ENCODE measurements at regions not wholly inside any gene's neighbourhood (a gene's known extent, or its start where the extent isn't known, plus 50 kb on each side); places are given as distances from the start of the nearest gene placed in this dataset.
"Not testable (repeated sequence)": the region's sequence is repeated elsewhere in the genome, so short reads cannot be mapped to it uniquely, and the experiment has no call there.

DNA sequence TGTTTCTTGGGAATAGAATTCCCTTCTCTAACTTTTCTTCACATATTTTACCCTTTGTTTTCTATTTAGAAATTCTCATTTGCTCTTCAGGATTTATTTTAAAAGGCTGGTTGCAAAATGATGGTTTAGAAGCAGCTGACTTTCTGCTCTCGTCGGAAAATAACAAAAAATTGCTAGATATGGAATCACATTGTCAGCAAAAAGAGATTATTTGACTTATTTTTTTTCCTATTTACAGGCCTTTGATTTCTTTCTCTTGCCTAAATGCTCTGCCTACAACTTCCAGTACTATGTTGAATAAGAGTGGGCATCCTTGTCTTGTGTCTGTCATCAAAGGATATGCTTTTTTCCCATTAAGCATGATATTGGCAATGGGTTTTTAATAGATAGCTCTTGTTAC is 1619.1 kb upstream of the ACO1 start:
- no peak for DNase-seq (ENCODE audit: low read depth in 2 of 2)

DNA sequence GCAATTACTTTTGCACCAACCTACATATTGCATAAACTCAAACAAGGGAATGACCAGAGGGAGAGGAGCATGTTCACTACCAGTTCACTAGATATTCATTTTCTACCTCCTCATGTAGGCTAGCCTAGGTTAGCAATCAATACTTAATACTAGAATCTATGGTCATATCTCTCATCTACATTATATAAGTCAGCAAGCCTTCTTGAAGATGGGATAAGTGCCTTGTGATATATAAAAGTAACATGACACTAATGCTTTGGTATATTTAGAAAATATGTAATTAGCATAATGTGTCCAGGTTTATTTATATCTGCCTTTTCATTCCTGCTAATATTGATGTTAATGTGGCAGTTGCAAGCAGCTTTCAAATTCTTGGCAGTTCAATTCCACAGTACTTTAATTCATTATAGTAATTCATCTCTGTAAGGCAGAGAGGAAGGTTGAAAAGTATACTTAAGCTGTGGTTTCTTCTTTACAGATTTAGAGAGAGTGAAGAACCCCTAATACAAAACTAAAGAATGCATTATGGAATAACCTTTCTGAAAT is 1613.2 kb upstream of the ACO1 start:
- DNase-seq (ENCODE audit: low read depth in 2 of 2): no peak

DNA sequence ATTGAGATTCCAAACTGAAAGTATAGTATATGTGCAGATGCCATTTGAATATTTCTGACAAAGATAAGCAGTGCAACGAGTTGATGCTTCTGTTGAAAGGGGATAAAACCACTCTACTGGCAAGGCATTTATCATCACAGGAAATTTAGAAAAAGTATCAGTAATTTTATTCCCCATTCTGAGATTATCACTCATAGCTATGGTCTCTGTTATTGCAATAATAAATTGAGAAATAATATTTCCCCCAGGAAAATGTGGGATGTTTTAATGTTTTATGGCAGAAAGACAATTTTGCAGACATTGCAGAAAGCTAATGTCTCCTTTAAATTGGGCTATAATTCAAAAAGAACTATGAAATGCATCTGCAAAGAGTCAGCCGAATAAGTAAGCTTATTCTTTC is 1612.7 kb upstream of the ACO1 start:
- DNase-seq (ENCODE audit: low read depth in 2 of 2): no peak

DNA sequence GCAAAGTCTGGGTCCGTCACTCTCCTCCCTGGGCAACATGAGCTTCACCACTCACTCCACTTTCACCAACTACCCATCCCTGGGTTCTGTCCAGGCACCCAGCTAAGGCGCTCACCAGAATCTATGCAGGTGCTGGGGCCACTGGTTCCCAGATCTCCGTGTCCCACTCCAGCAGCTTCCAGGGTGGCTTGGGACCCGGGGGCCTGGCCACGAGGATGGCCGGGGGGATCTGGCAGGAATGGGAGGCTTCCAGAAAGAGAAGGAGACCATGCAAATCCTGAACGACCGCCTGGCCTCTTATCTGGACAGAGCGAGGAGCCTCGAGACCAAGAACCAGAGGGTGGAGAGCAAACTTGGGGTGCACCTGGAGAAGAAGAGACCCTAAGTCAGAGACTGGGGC is 1611.0 kb upstream of the ACO1 start:
- DNase-seq (ENCODE audit: low read depth in 2 of 2): no peak

DNA sequence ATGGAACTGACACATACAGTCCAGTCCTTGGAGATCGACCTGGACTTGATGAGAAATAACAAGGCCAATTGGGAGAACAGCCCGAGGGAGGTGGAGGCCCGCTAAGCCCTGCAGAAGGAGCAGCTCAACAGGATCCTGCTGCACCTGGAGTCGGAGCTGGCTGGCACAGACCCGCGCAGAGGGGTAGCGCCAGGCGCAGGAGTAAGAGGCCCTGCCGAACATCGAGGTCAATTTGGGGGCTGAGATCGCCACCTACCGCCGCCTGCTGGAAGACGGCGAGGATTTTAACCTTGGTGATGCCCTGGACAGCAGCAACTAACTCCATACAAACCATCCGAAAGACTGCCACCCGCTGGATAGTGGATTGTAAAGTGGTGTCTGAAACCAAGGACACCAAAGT is 1610.1 kb upstream of the ACO1 start:
- DNase-seq (ENCODE audit: low read depth in 2 of 2): no peak

DNA sequence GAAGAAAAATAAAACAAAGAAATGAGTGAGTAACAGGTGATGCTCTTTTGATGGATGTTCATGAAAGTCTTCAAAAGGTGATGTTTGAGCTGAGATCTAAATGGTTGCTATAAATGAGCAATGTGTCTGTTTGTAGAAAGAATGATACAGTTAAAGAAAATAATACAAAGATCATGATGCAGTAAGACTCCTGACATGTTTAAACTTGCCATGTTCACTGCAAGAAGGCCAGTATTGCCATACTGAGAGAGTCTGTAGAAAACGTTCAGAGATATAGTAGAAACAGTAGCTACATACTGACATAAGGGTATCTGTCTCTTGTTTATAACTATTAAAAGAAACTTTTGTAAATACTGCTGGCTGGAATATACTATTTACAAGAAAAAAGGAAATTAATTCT is 1609.2 kb upstream of the ACO1 start:
- no peak for DNase-seq (ENCODE audit: low read depth in 2 of 2)

DNA sequence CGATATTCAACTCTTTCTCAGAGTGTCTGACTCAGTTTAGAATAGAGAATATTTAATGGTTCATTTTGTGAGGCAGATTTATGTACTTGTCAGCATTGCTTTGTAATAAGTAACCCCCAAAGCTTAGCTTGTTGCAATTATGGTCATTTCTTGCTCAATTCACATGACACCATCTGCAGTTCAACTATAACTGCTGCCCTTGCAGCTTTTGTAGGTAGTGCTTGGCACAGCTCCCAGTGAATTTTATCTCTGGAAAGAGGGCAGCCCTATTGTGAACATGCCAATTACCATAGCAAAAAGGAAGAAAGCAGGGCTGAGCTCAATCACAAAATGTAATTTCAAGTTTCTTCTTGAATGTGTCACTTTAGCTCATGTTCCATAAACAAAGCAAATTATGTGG is 1587.7 kb upstream of the ACO1 start:
- DNase-seq (ENCODE audit: low read depth in 2 of 2): no peak

DNA sequence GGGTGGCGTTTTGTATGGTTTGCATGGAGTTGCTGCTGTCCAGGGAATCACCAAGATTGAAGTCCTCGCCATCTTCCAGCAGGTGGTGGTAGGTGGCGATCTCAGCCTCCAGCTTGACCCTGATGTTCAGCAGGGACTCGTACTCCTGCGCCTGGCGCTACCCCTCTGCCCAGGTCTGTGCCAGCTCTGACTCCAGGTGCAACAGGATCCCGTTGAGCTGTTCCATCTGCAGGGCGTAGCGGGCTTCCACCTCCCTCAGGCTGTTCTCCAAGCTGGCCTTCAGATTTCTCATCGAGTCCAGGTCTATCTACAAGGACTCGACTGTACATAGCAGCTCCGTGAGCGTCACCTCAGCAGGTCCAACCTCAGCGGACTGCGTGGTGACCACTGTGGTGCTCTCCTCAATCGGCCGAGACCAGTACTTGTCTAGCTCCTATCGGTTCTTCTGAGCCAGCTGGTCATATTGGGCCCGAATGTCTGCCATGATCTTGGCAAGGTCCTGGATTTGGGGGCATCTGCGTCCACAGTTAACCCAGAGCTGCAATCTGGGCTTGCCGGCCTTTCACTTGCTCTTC is 1584.8 kb upstream of the ACO1 start:
- no peak for DNase-seq (ENCODE audit: low read depth in 2 of 2)

DNA sequence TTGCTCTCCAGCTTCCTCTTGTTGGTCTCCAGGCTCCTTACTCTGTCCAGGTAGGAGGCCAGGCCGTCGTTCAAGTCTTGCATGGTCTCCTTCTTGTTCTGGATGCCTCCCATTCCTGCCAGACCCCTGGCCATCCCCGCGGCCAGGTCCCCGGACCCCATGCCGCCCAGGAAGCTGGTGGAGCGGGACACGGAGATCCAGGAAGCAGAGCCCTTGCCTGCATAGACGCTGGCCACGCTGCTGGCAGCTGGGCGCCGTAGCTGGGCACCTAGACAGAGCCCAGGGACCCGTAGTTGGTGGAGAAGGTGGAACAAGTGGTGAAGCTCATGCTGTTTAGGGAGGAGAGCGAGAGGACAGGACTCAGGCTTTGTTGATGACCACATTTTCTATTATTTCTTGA is 1584.0 kb upstream of the ACO1 start:
- DNase-seq (ENCODE audit: low read depth in 2 of 2): no peak

DNA sequence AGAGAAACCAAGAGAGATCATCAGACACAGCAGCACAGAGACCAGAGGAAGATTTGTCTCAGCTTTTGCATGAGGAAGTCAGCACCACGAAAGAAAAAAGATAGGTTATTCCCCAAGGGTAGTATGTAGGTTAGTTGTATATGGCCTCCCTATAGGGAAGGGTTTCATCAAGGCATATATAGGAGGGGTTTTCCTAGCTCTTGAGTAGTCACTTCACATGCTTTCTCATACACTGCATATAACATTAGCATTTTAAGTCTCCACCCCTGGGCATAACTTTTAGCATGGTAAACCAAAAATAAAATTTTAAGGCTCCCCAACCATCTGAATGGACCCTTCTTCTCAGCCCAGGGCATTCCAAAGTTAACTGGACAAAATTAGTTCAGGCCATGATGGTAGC is 1571.6 kb upstream of the ACO1 start:
- no peak for DNase-seq (ENCODE audit: low read depth in 2 of 2)

DNA sequence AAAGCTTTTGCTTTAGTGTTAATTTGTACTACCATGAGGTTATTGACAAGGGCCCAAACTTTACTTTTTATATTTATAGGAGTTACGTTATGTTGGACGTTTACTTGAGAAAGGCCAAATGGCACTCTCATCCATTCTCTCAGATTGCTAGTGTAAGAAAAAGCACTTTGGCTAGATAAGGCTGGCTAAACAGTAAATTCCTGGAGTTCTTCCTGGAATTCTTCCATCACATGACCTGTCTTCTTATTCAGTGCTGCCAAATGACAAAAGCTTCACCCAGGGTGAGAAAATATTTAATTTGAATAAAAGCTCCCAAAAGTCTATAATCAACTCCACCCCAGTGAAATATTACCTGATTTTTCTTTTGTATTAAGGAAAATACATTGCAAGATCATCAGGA is 1568.9 kb upstream of the ACO1 start:
- no peak for DNase-seq (ENCODE audit: low read depth in 2 of 2)

DNA sequence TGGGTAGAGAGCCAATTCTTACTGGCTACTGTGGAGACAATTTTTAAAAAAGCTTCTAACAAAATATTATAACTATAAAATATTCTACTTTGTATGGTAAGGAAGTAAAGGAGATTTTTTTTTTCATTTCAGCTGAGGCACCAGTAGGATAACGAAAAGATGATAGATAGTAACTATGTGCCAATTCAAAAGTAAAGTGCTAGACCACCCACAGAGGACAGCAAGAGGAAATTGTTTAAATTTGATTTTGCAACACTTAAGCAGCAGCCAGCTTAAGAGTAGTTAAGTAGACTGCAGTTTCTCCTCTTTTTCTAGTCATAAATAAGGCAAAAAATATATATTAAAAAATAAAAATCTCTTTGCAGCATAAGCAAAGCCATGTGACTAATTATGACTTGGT is 1539.3 kb upstream of the ACO1 start:
- no peak for DNase-seq (ENCODE audit: low read depth in 2 of 2)

DNA sequence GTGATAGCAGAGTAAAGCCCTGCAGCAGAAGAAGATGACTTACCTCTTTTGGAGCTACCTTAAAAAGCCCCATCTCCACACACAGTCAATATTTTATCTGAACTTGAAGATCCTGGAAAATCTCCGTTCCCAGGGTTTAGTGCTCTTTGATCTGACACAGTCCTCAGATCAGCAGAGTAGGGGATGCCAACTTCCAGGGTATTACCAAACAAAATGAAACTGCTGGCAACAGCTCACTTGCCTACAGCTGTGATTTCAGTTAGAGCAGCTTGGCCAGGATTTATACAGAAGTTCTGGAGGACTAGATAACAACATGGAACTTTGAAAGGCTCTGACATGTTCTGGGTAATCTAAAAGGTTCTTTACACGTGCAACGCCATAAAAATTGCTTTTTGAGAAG is 1537.8 kb upstream of the ACO1 start:
- no peak for DNase-seq (ENCODE audit: low read depth in 2 of 2)

DNA sequence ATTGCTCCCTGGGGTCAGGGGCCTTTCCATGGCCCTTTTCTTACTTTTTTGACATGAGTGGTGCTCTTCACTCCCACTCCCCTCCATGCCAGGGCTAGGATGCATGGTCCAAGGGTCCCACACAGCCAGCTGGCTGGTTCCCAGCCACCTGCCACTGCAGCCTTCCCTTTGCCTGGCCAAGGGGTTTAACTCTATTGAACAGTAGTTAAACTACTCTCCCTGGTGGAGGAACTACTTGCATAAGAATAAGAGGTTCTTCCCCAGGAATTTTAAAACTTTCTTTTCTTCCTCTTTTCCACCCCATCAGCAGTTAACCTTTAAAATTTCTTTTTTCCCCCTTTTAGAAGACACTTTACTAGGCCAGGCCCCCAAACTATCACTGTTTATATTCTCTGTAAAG is 1532.8 kb upstream of the ACO1 start:
- no peak for DNase-seq (ENCODE audit: low read depth in 2 of 2)

DNA sequence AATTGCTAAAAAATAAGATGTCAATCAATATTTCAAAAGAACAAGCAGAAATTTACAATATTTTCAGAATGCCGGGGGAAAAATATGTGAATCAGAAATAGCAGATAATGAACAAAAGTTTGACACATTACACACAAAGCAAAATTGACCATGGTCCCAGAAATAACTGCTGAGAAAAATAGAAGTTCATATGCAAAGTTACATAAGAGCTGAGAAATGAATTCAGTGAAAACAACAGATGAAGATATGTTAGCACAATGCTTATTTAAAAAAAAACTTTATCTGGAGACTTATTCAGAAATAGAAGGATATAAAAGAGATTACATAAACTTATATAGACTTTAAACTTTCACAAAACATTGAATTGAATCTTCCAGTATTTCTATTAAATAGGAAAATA is 1483.7 kb upstream of the ACO1 start:
- no peak for DNase-seq (ENCODE audit: low read depth in 2 of 2)

DNA sequence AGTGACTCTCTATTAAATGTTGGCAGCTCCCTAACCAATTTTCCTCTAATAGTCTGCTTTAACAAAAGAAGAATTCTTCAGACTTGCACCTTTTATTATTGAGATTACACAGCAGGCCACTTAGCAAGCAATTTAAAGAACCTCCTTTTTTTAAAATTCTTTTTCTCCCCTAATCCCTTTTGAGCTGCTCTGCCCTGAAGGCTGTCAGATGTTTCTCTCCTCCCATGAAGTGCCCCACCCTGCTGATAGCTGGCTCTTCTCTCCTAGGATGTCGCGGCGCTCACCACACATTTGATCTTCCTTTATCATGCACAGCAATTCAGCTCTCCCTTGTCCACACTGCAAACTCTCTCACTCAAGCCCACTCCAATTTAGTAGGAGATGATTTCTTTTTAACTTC is 1471.1 kb upstream of the ACO1 start:
- DNase-seq (ENCODE audit: low read depth in 2 of 2): no peak

DNA sequence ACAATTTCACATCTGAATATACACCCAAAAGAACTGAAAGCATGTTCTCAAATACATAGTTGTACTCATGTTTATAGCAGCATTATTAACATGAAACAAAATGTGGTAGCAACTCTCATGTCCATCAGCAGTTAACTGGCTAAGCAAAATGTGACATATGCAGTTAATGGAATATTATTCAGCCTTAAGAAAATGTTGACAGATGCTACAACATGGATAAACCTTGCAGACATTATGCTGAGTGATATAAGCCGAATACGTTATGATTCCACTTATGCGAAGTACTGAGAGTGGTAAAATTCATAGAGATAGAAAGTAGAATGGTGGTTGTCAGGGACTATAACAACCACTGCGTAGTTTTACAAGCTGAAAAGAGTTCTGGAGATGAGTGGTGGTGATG is 1469.0 kb upstream of the ACO1 start:
- DNase-seq (ENCODE audit: low read depth in 2 of 2): no peak

DNA sequence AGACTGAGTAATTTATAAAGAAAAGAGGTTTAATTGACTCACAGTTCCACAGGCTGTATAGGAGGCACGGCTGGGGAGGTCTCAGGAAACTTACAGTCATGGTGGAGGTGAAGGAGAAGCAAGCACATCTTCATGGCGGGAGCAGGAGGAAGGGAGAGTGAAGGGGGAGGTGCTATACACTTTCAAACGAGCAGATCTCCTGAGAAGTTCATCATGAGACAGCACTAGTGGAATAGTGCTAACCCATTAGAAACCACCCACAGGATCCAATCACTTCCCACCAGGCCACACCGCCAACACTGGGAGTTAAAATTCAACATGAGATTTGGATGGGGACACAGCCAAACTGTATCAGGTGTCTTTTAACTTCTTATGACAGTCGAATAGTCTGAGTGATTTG is 1459.3 kb upstream of the ACO1 start:
- no peak for DNase-seq (ENCODE audit: low read depth in 2 of 2)

DNA sequence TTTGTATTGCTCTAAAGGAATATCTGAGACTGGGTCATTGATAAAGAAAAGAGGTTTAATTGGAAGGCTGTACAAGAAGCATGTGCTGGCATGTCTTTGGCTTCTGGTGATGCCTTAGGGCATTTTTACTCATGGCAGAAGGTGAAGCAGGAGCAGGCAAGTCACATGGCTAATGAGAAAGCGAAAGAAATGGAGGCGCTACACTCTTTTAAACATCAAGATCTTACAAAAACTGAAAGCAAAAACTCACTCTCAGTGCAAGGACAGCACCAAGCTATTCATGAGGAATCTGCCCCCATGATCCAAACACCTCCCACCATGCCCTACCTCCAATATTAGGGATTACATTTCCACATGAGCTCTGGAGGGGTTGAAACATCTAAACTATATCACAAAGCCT is 1458.8 kb upstream of the ACO1 start:
- DNase-seq (ENCODE audit: low read depth in 2 of 2): no peak

DNA sequence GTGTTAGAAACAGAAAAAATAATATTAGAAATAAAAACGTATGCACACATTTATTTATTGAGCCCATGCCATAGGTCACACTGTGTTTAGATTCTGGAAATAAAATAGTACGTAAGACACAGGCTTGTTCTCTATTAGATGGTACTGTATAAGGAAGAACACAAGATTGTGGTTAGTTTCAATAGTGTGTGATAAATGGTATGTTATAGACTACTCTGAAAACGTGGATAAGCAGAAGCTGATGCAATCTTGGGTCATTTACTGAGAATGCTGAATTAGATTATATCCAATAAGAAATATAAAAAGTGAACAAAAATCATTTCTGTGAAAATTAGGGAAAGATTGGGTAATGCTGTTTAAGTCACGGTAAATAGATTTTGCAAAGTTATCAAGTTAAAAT is 1456.4 kb upstream of the ACO1 start:
- no peak for DNase-seq (ENCODE audit: low read depth in 2 of 2)

DNA sequence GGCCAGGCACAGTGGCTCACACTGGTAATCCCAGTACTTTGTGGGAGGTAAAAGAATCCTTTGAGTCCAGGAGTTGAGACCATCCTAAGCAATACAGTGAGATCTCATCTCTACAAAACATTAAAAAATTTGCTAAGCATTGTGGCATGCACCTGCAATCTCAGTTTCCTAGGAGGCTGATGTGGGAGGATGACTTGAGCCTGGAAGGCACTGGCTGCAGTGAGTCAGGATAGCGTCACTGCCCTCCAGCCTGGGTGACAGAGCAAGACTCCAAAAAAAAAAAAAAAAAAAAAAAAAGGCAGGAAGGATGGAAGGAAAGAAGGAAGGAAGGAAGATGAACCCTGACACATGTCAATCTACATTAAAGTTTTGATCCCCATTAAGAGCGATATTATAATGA is 1452.2 kb upstream of the ACO1 start:
- no peak for DNase-seq (ENCODE audit: low read depth in 2 of 2)

DNA sequence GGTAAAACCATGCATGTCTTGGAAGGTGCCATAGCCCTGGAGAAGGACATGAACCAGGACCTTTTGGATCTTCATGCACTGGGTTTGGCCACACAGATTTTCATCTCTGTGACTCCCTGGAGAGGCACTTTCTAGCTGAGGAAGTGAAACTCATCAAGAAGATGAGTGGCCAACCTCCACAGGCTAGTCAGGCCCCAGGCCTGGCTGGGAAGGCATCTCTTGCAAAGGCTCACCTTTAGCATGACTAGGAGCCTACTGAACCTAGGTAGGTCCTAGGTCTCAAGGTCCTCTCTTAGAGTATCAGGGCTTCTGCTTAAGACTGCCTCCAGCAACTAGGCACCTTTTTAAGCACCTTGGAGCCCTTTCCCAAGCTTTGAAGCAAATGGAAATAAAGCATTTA is 1448.7 kb upstream of the ACO1 start:
- DNase-seq (ENCODE audit: low read depth in 2 of 2): no peak

DNA sequence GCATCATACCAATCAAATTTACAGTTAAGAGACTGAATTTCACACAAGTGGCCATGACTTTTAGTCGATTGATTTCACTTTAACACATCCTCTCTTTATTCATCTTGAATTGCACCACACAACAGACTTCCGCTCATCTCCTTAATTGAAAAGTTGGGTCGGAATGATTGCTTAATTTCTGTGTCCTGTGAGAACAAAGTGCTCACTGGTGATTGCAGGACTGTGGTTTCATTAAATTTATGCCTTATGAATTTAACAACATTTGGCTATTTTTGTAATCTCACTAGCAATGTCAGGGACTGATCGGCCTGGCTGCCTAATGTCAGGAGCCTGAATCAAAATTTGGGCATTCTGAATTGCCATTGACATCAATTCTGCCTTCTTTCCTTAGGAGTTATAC is 1447.3 kb upstream of the ACO1 start:
- DNase-seq (ENCODE audit: low read depth in 2 of 2): no peak

DNA sequence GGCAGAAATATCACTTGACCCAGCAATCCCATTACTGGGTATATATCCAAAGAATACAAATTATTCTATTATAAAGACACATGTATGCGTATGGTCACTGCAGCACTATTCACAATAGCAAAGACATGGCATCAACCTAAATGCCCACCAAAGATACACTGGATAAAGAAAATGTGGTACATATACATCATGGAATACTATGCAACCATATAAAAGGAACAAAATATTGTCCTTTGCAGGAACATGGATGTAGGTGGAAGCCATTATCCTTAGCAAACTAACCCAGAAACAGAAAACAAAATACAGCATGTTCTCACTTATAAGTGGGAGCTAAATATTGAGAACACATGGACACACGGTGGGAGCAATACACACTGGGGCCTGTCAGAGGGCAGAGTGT is 1441.6 kb upstream of the ACO1 start:
- DNase-seq (ENCODE audit: low read depth in 2 of 2): not testable (repeated sequence)
